Liver (tissue), 8 donors: ENCODE measurements at regions not wholly inside any gene's neighbourhood (a gene's known extent, or its start where the extent isn't known, plus 50 kb on each side); places are given as distances from the start of the nearest gene placed in this dataset.

ENCODE experiments used
- DNase-seq: peaks from one replicate; pipeline ENCODE4 v3.0.0-alpha.2; 2017; ENCODE audit warnings: low spot score
- H3K27ac ChIP-seq, 2 donors: one replicate each; pipeline ENCODE4 v1.7.0; 2013; ENCODE audit warnings: inconsistent platforms in 2 of 2, low read length in 2 of 2, control low read depth in 1 of 2, low read depth in 1 of 2, mild to moderate bottlenecking in 1 of 2
- H3K27me3 ChIP-seq, 4 donors: one replicate each; pipeline versions ENCODE4 v1.6.1 to v1.7.0; 2013; ENCODE audit warnings: low read length in 3 of 4, inconsistent platforms in 1 of 4, mild to moderate bottlenecking in 1 of 4, moderate library complexity in 1 of 4; ENCODE audit not compliant: control insufficient read depth in 4 of 4, insufficient read depth in 4 of 4
- H3K36me3 ChIP-seq, 4 donors: one replicate each; pipeline versions ENCODE4 v1.6.1 to v1.7.0; 2013; ENCODE audit warnings: low read length in 3 of 4, mild to moderate bottlenecking in 3 of 4, low read depth in 1 of 4, moderate library complexity in 1 of 4; ENCODE audit not compliant: control insufficient read depth in 4 of 4, insufficient read depth in 3 of 4
- H3K4me1 ChIP-seq, 4 donors: one replicate each; pipeline versions ENCODE4 v1.6.1 to v1.7.0; 2013; ENCODE audit warnings: low read length in 3 of 4, mild to moderate bottlenecking in 3 of 4, moderate library complexity in 1 of 4; ENCODE audit not compliant: control insufficient read depth in 4 of 4, insufficient read depth in 4 of 4
- H3K4me3 ChIP-seq, 3 donors: one replicate each; pipeline versions ENCODE4 v1.6.1 to v1.7.0; 2013; ENCODE audit warnings: low read length in 3 of 3, control low read depth in 1 of 3, low read depth in 1 of 3, mild to moderate bottlenecking in 1 of 3
- H3K9ac ChIP-seq, 2 donors: one replicate each; pipeline ENCODE4 v1.7.0; 2013; ENCODE audit warnings: low read length in 2 of 2, mild to moderate bottlenecking in 2 of 2, moderate library complexity in 2 of 2, control low read depth in 1 of 2, low read depth in 1 of 2
- H3K9me3 ChIP-seq, 4 donors: one replicate each; pipeline versions ENCODE4 v1.6.1 to v1.7.0; 2013; ENCODE audit warnings: low read length in 3 of 4; ENCODE audit not compliant: control insufficient read depth in 4 of 4
- ATF3 ChIP-seq: IDR thresholded peaks from 2 replicates; pipeline ENCODE4 v1.6.1; 2016; ENCODE audit warnings: antibody characterized with exemption
- CTCF ChIP-seq: fragments of 150-350 bp; IDR thresholded peaks from 2 replicates; pipeline ENCODE4 v1.5.1; 2017; ENCODE audit warnings: improper control_type of control experiment, low read depth, low read length; ENCODE audit not compliant: missing input control
- EGR1 ChIP-seq, 2 donors: IDR thresholded peaks; 2 replicates each; pipeline ENCODE4 v1.6.1; 2016 to 2018; ENCODE audit warnings: antibody characterized with exemption in 2 of 2, low read depth in 2 of 2
- FOXA1 ChIP-seq: IDR thresholded peaks from 2 replicates; pipeline ENCODE4 v1.6.1; 2016; ENCODE audit warnings: antibody characterized with exemption
- FOXA2 ChIP-seq: IDR thresholded peaks from 2 replicates; pipeline ENCODE4 v1.6.1; 2016; ENCODE audit warnings: antibody characterized with exemption
- GABPA ChIP-seq, 2 donors: IDR thresholded peaks in 1 of 2; conservative IDR thresholded peaks in 1 of 2; 2 replicates each; pipeline ENCODE4 v1.6.1; 2016; ENCODE audit warnings: antibody characterized with exemption in 2 of 2, mild to moderate bottlenecking in 1 of 2, moderate library complexity in 1 of 2
- HNF4A ChIP-seq, 2 donors: conservative IDR thresholded peaks; 2 replicates each; pipeline ENCODE4 v1.6.1; 2016; ENCODE audit warnings: antibody characterized with exemption in 2 of 2, mild to moderate bottlenecking in 2 of 2
- HNF4G ChIP-seq: IDR thresholded peaks from 2 replicates; pipeline ENCODE4 v1.6.1; 2016; ENCODE audit warnings: antibody characterized with exemption
- JUND ChIP-seq, 2 donors: IDR thresholded peaks; 2 replicates each; pipeline ENCODE4 v1.6.1; 2016; ENCODE audit warnings: antibody characterized with exemption in 2 of 2
- MAX ChIP-seq: IDR thresholded peaks from 2 replicates; pipeline ENCODE4 v1.6.1; 2016; ENCODE audit warnings: antibody characterized with exemption
- NR2F2 ChIP-seq: IDR thresholded peaks from 2 replicates; pipeline ENCODE4 v1.6.1; 2016; ENCODE audit warnings: antibody characterized with exemption
- RAD21 ChIP-seq, 2 donors: IDR thresholded peaks; 2 replicates each; pipeline ENCODE4 v1.6.1; 2016; ENCODE audit warnings: antibody characterized with exemption in 2 of 2, mild to moderate bottlenecking in 2 of 2
- REST ChIP-seq: IDR thresholded peaks from 2 replicates; pipeline ENCODE4 v1.6.1; 2016; ENCODE audit warnings: antibody characterized with exemption, mild to moderate bottlenecking
- RXRA ChIP-seq, 2 donors: IDR thresholded peaks; 2 replicates each; pipeline ENCODE4 v1.6.1; 2017 to 2018; ENCODE audit warnings: antibody characterized with exemption in 2 of 2, mild to moderate bottlenecking in 1 of 2
- SP1 ChIP-seq: IDR thresholded peaks from 2 replicates; pipeline ENCODE4 v1.6.1; 2018; ENCODE audit warnings: antibody characterized with exemption, mild to moderate bottlenecking
- ZBTB33 ChIP-seq: IDR thresholded peaks from 2 replicates; pipeline ENCODE4 v1.6.1; 2016; ENCODE audit warnings: antibody characterized with exemption
- WGBS: extraction: QIAGEN DNeasy Blood & Tissue Kit; methylation state at CpG from one replicate; pipeline ENCODE4 v1.1.7; 2013; 5-methylcytosine and 5-hydroxymethylcytosine counted together
- donor health status: healthy.
- donor health status: healthy.
- donor health status: healthy.
- donor health status: healthy.
- donor health status: healthy.

GRCh38 chr1:73953586-73953985 lies 244.4 kb downstream of the LRRIQ3 start:
- WGBS = 82% methylated on average over 4 of the region's 4 CpGs
- H3K9ac ChIP-seq = no peak overlapping the region
- no peak overlapping the region for H3K4me3 ChIP-seq
- no peak for DNase-seq
- H3K9me3 ChIP-seq = no peaks in the 10 kb centered on the region
- peaks cover 0 to 3% (median 0%) of the 10 kb centered on the region in 4 donors for H3K27me3 ChIP-seq
- H3K4me1 ChIP-seq = no peaks in the 10 kb centered on the region
- no peak overlapping the region for H3K27ac ChIP-seq
- TF ChIP-seq HNF4A (conservative IDR thresholded peaks at IDR 0.05) = no peak
- TF ChIP-seq GABPA (IDR thresholded peaks at IDR 0.05 in 1 of 2, conservative IDR thresholded peaks at IDR 0.05 in 1 of 2) = no peak
- TF ChIP-seq ZBTB33 = no peak
- no peak for TF ChIP-seq JUND (IDR thresholded peaks at IDR 0.05)
- no peak for TF ChIP-seq SP1
- no peak for TF ChIP-seq FOXA2
- TF ChIP-seq MAX = no peak
- TF ChIP-seq HNF4G = no peak
- no peak for TF ChIP-seq RXRA (IDR thresholded peaks at IDR 0.05)
- TF ChIP-seq ATF3 = no peak
- no peak for TF ChIP-seq FOXA1
- no peak for TF ChIP-seq CTCF
- no peak for TF ChIP-seq EGR1 (IDR thresholded peaks at IDR 0.05; ENCODE audit: low read depth in 2 of 2)
- TF ChIP-seq RAD21 (IDR thresholded peaks at IDR 0.05) = no peak
- H3K36me3 ChIP-seq = no peaks in the 10 kb centered on the region

GRCh38 chr1:73953186-73953585 lies 244.8 kb downstream of the LRRIQ3 start:
- WGBS = 85% methylated on average over 5 of the region's 5 CpGs
- H3K4me3 ChIP-seq = no peak overlapping the region
- no peaks in the 10 kb centered on the region for H3K9me3 ChIP-seq
- TF ChIP-seq NR2F2 (no peak), RAD21 (IDR thresholded peaks at IDR 0.05) (no peak), REST (no peak), HNF4A (conservative IDR thresholded peaks at IDR 0.05) (no peak), SP1 (no peak), GABPA (IDR thresholded peaks at IDR 0.05 in 1 of 2, conservative IDR thresholded peaks at IDR 0.05 in 1 of 2) (no peak), MAX (no peak), EGR1 (IDR thresholded peaks at IDR 0.05; ENCODE audit: low read depth in 2 of 2) (no peak)
- H3K27ac ChIP-seq = no peak overlapping the region
- H3K27me3 ChIP-seq = peaks cover 0 to 3% (median 0%) of the 10 kb centered on the region in 4 donors
- H3K9ac ChIP-seq = no peak overlapping the region
- no peaks in the 10 kb centered on the region for H3K4me1 ChIP-seq
- DNase-seq = no peak
- no peaks in the 10 kb centered on the region for H3K36me3 ChIP-seq
